Neural progenitor cell (in vitro differentiated cells): ENCODE measurements at regions not wholly inside any gene's neighbourhood (a gene's known extent, or its start where the extent isn't known, plus 50 kb on each side); places are given as distances from the start of the nearest gene placed in this dataset.

Source experiments
- DNase-seq: peaks from one replicate; pipeline ENCODE4 v3.0.0-alpha.2; 2016; ENCODE audit warnings: low spot score
- H2AFZ ChIP-seq: fragments of 200-600 bp; sonication (generic); replicated peaks from 2 replicates; pipeline ENCODE4 v1.6.1; 2016; ENCODE audit warnings: antibody characterized with exemption
- H3F3A ChIP-seq: fragments of 200-600 bp; sonication (generic); 2 replicates; pipeline ENCODE4 v1.6.1; 2016; ENCODE audit warnings: antibody characterized with exemption, low read depth
- H3K27ac ChIP-seq: fragments of 200-600 bp; sonication (generic); 2 replicates; pipeline ENCODE4 v1.5.1; 2016; ENCODE audit warnings: mild to moderate bottlenecking
- H3K27me3 ChIP-seq: fragments of 200-600 bp; sonication (generic); 2 replicates; pipeline ENCODE4 v1.6.1; 2016; ENCODE audit warnings: mild to moderate bottlenecking, moderate library complexity
- H3K36me3 ChIP-seq: fragments of 200-600 bp; sonication (generic); 2 replicates; pipeline ENCODE4 v1.5.1; 2016
- H3K4me1 ChIP-seq: fragments of 200-600 bp; sonication (generic); 2 replicates; pipeline ENCODE4 v1.6.1; 2016; ENCODE audit warnings: mixed run types
- H3K4me2 ChIP-seq: fragments of 200-600 bp; sonication (generic); 2 replicates; pipeline ENCODE4 v1.6.1; 2016
- H3K4me3 ChIP-seq: fragments of 200-600 bp; sonication (generic); 2 replicates; pipeline ENCODE4 v1.5.1; 2016
- H3K79me2 ChIP-seq: fragments of 200-600 bp; sonication (generic); 2 replicates; pipeline ENCODE4 v1.6.1; 2016; ENCODE audit warnings: low read depth
- H3K9ac ChIP-seq: fragments of 200-600 bp; sonication (generic); 2 replicates; pipeline ENCODE4 v1.6.1; 2016
- H3K9me3 ChIP-seq: fragments of 200-600 bp; sonication (generic); 2 replicates; pipeline ENCODE4 v1.5.1; 2016; ENCODE audit warnings: low read depth
- H4K20me1 ChIP-seq: fragments of 200-600 bp; sonication (generic); 2 replicates; pipeline ENCODE4 v1.6.1; 2016; ENCODE audit warnings: low read depth
- H3K27ac Mint-ChIP-seq: 3 replicates; pipeline ENCODE4 v1.8.0; 2021; ENCODE audit warnings: mixed read lengths
- H3K27me3 Mint-ChIP-seq: 2 replicates; pipeline ENCODE4 v1.8.0; 2022; ENCODE audit warnings: low read depth, mild to moderate bottlenecking, inconsistent platforms, moderate library complexity, mixed read lengths; ENCODE audit not compliant: insufficient read depth
- H3K36me3 Mint-ChIP-seq: 3 replicates; pipeline ENCODE4 v1.8.0; 2021; ENCODE audit warnings: mixed read lengths
- H3K4me1 Mint-ChIP-seq: 3 replicates; pipeline ENCODE4 v1.8.0; 2021; ENCODE audit warnings: mixed read lengths
- H3K4me3 Mint-ChIP-seq: 3 replicates; pipeline ENCODE4 v1.8.0; 2021; ENCODE audit warnings: mild to moderate bottlenecking, moderate library complexity, mixed read lengths
- H3K9me3 Mint-ChIP-seq: 3 replicates; pipeline ENCODE4 v1.8.0; 2020; ENCODE audit warnings: mixed read lengths
- EZH2 ChIP-seq: fragments of 200-600 bp; sonication (generic); IDR thresholded peaks from 2 replicates; pipeline ENCODE4 v1.6.1; 2017; ENCODE audit warnings: antibody characterized with exemption, mild to moderate bottlenecking, moderate library complexity
- EZH2phosphoT487 ChIP-seq: fragments of 200-600 bp; sonication (generic); IDR thresholded peaks from 2 replicates; pipeline ENCODE4 v1.6.1; 2017; ENCODE audit warnings: antibody characterized with exemption
- TF ChIP-seq, protein P1 (sequence below): fragments of 200-600 bp; sonication (generic); IDR thresholded peaks from 2 replicates; pipeline ENCODE4 v1.5.1; 2017; ENCODE audit warnings: antibody characterized with exemption, mild to moderate bottlenecking

DNA sequence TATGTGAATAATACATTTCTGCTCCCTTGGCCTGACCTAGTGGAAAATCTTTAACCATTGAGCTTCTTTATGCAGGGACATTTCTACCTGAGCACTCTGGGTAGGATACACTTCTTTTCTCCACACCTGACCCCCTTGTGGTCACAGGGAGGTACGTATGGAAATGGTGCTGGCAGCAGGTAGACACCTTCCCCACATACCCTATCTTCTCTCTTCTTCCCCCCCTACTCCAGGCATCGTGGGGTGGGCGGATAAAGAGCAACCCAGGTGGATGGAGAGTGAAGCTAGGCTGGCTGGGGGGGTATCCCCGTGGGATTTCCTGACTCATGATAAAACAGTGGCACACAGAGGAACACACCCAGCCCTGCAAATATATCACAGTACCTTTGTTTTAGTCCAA, 312.1 kb downstream of the ARRDC4 start:
- Mint-ChIP-seq H3K36me3 (no peaks in the 10 kb centered on the region), H3K4me3 (no peak overlapping the region), H3K27ac (no peak overlapping the region), H3K27me3 (no peaks in the 10 kb centered on the region), H3K9me3 (peaks cover 2% of the 10 kb centered on the region), H3K4me1 (no peaks in the 10 kb centered on the region)
- Histone ChIP-seq H3F3A (no peaks in the 10 kb centered on the region), H3K27ac (no peak overlapping the region), H2AFZ (no peak overlapping the region), H3K4me2 (no peak overlapping the region), H3K9me3 (no peaks in the 10 kb centered on the region), H3K36me3 (no peaks in the 10 kb centered on the region), H3K4me1 (no peaks in the 10 kb centered on the region), H3K79me2 (no peaks in the 10 kb centered on the region), H3K27me3 (no peaks in the 10 kb centered on the region), H3K4me3 (no peak overlapping the region), H4K20me1 (no peaks in the 10 kb centered on the region), H3K9ac (no peak overlapping the region)
- TF ChIP-seq, protein P1, sequence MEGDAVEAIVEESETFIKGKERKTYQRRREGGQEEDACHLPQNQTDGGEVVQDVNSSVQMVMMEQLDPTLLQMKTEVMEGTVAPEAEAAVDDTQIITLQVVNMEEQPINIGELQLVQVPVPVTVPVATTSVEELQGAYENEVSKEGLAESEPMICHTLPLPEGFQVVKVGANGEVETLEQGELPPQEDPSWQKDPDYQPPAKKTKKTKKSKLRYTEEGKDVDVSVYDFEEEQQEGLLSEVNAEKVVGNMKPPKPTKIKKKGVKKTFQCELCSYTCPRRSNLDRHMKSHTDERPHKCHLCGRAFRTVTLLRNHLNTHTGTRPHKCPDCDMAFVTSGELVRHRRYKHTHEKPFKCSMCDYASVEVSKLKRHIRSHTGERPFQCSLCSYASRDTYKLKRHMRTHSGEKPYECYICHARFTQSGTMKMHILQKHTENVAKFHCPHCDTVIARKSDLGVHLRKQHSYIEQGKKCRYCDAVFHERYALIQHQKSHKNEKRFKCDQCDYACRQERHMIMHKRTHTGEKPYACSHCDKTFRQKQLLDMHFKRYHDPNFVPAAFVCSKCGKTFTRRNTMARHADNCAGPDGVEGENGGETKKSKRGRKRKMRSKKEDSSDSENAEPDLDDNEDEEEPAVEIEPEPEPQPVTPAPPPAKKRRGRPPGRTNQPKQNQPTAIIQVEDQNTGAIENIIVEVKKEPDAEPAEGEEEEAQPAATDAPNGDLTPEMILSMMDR: peak; percentile 18
- no peak for TF ChIP-seq EZH2
- no peak for TF ChIP-seq EZH2phosphoT487
- DNase-seq: no peak

DNA sequence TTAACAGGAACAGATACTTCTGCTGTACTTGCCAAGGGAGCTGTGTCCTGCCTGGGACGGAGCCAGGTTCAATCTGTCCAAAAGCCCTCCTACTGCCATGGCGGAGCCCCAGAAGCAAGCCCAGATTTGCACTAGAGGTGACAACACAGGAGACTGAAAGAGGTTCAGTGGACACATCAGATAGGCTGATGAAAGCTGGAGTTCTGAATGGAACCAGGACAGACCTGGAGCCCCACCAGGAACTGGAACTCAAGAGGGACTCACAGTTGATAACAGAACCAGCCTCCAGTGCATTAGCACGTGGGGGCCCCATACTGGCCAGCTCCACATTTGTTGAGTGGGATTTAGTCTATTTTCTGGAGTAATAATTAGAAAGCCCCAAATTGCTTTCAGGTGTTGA, 315.5 kb downstream of the ARRDC4 start:
- Mint-ChIP-seq H3K4me3 (no peak overlapping the region), H3K27ac (no peak overlapping the region), H3K27me3 (no peaks in the 10 kb centered on the region), H3K9me3 (peaks cover 2% of the 10 kb centered on the region), H3K36me3 (no peaks in the 10 kb centered on the region), H3K4me1 (no peaks in the 10 kb centered on the region)
- DNase-seq: no peak
- H3K4me1 ChIP-seq: peaks cover 8% of the 10 kb centered on the region
- no peaks in the 10 kb centered on the region for H4K20me1 ChIP-seq
- H3F3A ChIP-seq: no peaks in the 10 kb centered on the region
- H3K9me3 ChIP-seq: no peaks in the 10 kb centered on the region
- TF ChIP-seq, protein P1: no peak
- TF ChIP-seq EZH2 (no peak), EZH2phosphoT487 (no peak)
- no peak overlapping the region for H2AFZ ChIP-seq
- H3K9ac ChIP-seq: no peak overlapping the region
- no peak overlapping the region for H3K4me3 ChIP-seq
- no peaks in the 10 kb centered on the region for H3K27me3 ChIP-seq
- no peaks in the 10 kb centered on the region for H3K36me3 ChIP-seq
- no peak overlapping the region for H3K27ac ChIP-seq
- H3K4me2 ChIP-seq: no peak overlapping the region
- H3K79me2 ChIP-seq: no peaks in the 10 kb centered on the region

DNA sequence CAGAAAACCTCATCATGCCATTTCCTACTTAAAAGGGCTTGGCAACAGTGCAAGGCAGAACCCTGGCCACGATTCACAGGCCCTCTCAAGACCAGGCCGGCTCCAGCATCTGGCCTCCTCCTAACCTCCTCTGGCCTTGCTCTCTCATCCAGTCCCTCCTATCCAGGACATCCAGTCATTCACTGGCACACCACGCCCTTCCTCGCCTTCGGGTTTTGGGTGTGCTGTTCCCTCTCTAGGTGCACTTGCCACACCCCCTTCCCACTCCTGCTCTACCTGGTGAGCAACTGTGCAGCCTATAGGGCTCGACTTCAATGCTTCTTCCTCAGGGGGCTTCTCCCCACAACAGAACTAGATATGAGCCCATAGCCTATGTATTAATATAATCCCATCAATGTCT, 317.1 kb downstream of the ARRDC4 start:
- Mint-ChIP-seq H3K27me3 (no peaks in the 10 kb centered on the region), H3K27ac (no peak overlapping the region), H3K4me1 (peaks cover 2% of the 10 kb centered on the region), H3K36me3 (no peaks in the 10 kb centered on the region), H3K4me3 (no peak overlapping the region), H3K9me3 (peaks cover 2% of the 10 kb centered on the region)
- H4K20me1 ChIP-seq: no peaks in the 10 kb centered on the region
- H3K27me3 ChIP-seq: no peaks in the 10 kb centered on the region
- peaks cover 10% of the 10 kb centered on the region for H3K4me1 ChIP-seq
- no peak overlapping the region for H3K4me2 ChIP-seq
- no peak overlapping the region for H2AFZ ChIP-seq
- H3K9me3 ChIP-seq: no peaks in the 10 kb centered on the region
- TF ChIP-seq, protein P1: no peak
- TF ChIP-seq EZH2: no peak
- no peak for TF ChIP-seq EZH2phosphoT487
- no peaks in the 10 kb centered on the region for H3F3A ChIP-seq
- H3K9ac ChIP-seq: no peak overlapping the region
- DNase-seq: no peak
- no peak overlapping the region for H3K4me3 ChIP-seq
- no peak overlapping the region for H3K27ac ChIP-seq
- H3K79me2 ChIP-seq: no peaks in the 10 kb centered on the region
- no peaks in the 10 kb centered on the region for H3K36me3 ChIP-seq
